Activated B cell treated with CpG ODN at 0.5 μM for 24 hours (primary cell): ENCODE measurements at regions not wholly inside any gene's neighbourhood (a gene's known extent, or its start where the extent isn't known, plus 50 kb on each side); places are given as distances from the start of the nearest gene placed in this dataset.

ENCODE experiments used
- ATAC-seq: fragments of 200-7000 bp; cut with Tn5 transposase; one replicate; pipeline ENCODE4 v1.10.0; 2021; ENCODE audit warnings: low read depth, mild to moderate bottlenecking, moderate library complexity
- CTCF ChIA-PET: fragments of 350-600 bp; sonication (Branson Sonifier 250); formaldehyde crosslinking; loops from one replicate; lab custom pipeline; 2021; ENCODE audit warnings: antibody characterized with exemption; lab: Charles Lee
- POLR2A ChIA-PET: fragments of 350-600 bp; sonication (Branson Sonifier 250); formaldehyde crosslinking; loops from one replicate; lab custom pipeline; 2021; ENCODE audit warnings: antibody characterized with exemption; lab: Charles Lee
- DNase-seq: peaks from one replicate; pipeline ENCODE4 v3.0.0; 2022
- H3K27ac Mint-ChIP-seq: one replicate; pipeline ENCODE4 v1.8.0; 2020; ENCODE audit warnings: mixed read lengths
- H3K27me3 Mint-ChIP-seq: one replicate; pipeline ENCODE4 v1.8.0; 2021; ENCODE audit warnings: mixed read lengths
- H3K36me3 Mint-ChIP-seq: one replicate; pipeline ENCODE4 v1.8.0; 2021; ENCODE audit warnings: low read depth, mixed read lengths
- H3K4me1 Mint-ChIP-seq: one replicate; pipeline ENCODE4 v1.8.0; 2021; ENCODE audit warnings: mixed read lengths
- H3K4me3 Mint-ChIP-seq: one replicate; pipeline ENCODE4 v1.8.0; 2020; ENCODE audit warnings: mild to moderate bottlenecking, mixed read lengths
- H3K9me3 Mint-ChIP-seq: one replicate; pipeline ENCODE4 v1.8.0; 2020; ENCODE audit warnings: mixed read lengths
- intact Hi-C: fragments of 100-400 bp; cut with micrococcal nuclease; formaldehyde crosslinking; loops from one replicate; pipeline ENCODE4 v1.15.1; 2024
- TF ChIP-seq, protein P1 (sequence below): fragments of 200-600 bp; IDR thresholded peaks from one replicate; pipeline ENCODE4 v1.8.0; 2022; ENCODE audit warnings: antibody characterized with exemption, mild to moderate bottlenecking

DNA sequence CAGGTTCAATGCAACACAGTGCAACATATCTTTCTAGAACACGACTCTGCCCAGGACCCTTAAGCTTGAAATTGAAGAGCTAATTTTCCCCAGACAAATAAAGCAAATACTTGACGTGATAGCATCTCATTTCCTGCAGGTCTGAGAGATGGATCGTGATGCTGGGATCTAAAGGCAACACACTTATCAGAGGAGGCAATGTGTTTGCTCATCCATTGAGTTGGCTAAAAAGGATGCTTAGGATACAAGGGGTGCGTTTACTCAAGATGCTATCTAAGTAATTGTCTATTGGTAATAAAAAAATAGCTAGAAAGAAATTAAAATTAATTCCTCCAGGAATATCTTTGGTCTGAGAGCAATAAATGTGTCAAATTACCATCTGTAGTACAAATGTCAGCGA is 129.0 kb downstream of the SOCS6 start:
- Mint-ChIP-seq H3K4me1 (no peaks in the 10 kb centered on the region), H3K27me3 (peaks cover 2% of the 10 kb centered on the region), H3K9me3 (no peaks in the 10 kb centered on the region), H3K36me3 (no peaks in the 10 kb centered on the region), H3K27ac (no peak overlapping the region), H3K4me3 (no peak overlapping the region)
- TF ChIP-seq, protein P1, sequence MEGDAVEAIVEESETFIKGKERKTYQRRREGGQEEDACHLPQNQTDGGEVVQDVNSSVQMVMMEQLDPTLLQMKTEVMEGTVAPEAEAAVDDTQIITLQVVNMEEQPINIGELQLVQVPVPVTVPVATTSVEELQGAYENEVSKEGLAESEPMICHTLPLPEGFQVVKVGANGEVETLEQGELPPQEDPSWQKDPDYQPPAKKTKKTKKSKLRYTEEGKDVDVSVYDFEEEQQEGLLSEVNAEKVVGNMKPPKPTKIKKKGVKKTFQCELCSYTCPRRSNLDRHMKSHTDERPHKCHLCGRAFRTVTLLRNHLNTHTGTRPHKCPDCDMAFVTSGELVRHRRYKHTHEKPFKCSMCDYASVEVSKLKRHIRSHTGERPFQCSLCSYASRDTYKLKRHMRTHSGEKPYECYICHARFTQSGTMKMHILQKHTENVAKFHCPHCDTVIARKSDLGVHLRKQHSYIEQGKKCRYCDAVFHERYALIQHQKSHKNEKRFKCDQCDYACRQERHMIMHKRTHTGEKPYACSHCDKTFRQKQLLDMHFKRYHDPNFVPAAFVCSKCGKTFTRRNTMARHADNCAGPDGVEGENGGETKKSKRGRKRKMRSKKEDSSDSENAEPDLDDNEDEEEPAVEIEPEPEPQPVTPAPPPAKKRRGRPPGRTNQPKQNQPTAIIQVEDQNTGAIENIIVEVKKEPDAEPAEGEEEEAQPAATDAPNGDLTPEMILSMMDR: no peak
- ChIA-PET POLR2A (no interaction called here), CTCF (no interaction called here)
- intact Hi-C loops: no loop called here
- DNase-seq (no peak), ATAC-seq (no peak)

DNA sequence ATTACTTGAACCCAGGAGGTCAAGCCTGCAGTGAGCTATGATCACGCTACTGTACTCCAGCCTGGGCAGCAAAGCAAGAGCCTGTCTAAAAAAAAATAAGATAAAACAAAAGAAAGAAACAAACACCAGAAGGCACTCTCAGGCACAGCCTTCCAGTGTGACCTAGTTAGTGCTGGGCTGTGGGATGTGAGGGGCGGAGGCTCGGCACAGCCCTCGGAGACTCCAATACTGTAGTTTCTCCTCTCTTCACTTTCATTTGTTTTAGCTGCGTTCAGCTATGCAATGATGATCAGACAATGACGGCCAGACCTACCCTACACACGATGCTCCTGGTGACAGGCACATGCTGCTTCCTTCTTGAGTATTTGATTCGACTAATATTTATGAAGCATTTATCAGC is 127.7 kb downstream of the SOCS6 start:
- CTCF ChIA-PET: no interaction called here
- POLR2A ChIA-PET: no interaction called here

DNA sequence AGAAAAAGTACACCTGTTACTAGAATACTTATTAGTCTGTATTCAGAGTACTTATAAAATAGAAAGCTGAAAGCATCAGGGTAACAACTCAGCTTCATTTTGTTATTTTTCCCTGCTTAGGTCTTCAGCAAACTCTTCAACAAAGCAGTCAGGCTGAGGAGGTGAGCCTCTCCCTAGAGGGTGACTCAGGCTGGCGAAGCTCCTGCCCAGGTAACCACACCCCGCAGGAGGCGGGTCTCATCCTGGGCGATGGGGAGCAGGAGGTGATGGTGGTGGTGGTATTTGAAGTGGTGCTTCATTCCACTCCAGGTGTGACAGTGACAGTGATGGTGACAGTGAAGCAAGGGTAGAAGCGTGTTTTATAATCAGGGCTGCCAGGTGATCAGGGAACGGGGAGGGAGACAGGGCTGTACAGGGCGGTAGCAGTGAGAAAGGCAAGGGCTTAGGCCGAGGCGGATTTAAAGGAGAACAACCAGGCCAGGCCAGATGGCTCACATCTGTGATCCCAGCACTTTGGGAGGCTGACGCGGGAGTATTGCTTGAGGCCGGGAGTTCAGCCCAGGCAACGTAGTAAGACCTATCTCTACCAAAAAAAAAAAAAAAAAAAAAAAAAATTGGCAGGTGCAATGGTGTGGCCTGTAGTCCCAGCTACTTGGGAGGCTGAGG is 127.1 kb downstream of the SOCS6 start:
- Mint-ChIP-seq H3K27me3 (peaks cover 2% of the 10 kb centered on the region), H3K9me3 (no peaks in the 10 kb centered on the region), H3K4me1 (no peaks in the 10 kb centered on the region), H3K36me3 (no peaks in the 10 kb centered on the region), H3K4me3 (no peak overlapping the region), H3K27ac (no peak overlapping the region)
- POLR2A ChIA-PET: no interaction called here
- TF ChIP-seq, protein P1: no peak
- DNase-seq (no peak), ATAC-seq (no peak)
- intact Hi-C loops: no loop called here
- CTCF ChIA-PET: no interaction called here

More for the DNA sequence above, 127.7 kb downstream of the SOCS6 start:
- intact Hi-C loops: no loop called here
- Mint-ChIP-seq H3K27me3 (peaks cover 2% of the 10 kb centered on the region), H3K27ac (no peak overlapping the region), H3K36me3 (no peaks in the 10 kb centered on the region), H3K4me1 (no peaks in the 10 kb centered on the region), H3K9me3 (no peaks in the 10 kb centered on the region), H3K4me3 (no peak overlapping the region)
- ATAC-seq (no peak), DNase-seq (no peak)
- TF ChIP-seq, protein P1: no peak

DNA sequence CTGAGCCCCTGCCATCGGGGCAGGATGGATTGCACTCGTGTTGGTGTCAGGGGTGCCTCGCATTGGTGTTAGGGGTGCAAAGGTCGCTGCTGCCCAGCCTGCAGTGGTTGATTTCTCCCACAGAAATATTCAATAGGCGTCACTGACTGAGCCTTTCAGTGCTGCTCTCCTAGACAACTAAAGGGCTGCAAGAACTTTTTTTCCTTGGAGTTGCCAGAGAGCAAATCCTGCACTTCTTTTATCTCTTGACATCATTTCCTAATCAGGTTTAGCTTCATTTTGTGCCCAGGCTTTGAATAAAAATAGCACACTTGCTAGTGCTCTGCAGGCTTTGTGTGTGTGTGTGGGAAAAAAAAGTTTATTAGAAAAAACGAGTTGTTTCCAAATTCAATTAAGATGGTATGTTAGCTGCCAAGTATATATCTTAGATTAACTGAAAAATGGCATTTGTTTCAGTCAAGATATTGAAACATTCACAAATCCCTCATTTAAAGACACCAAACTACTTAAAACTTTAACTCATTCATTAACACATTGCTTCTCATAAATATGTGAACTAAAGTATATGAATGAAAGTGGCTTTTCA is 125.6 kb downstream of the SOCS6 start:
- Mint-ChIP-seq H3K4me1 (no peaks in the 10 kb centered on the region), H3K27ac (no peak overlapping the region), H3K27me3 (peaks cover 2% of the 10 kb centered on the region), H3K36me3 (no peaks in the 10 kb centered on the region), H3K9me3 (no peaks in the 10 kb centered on the region), H3K4me3 (no peak overlapping the region)
- ATAC-seq (no peak), DNase-seq (no peak)
- ChIA-PET POLR2A (no interaction called here), CTCF (no interaction called here)
- intact Hi-C loops: no loop called here
- TF ChIP-seq, protein P1: no peak

DNA sequence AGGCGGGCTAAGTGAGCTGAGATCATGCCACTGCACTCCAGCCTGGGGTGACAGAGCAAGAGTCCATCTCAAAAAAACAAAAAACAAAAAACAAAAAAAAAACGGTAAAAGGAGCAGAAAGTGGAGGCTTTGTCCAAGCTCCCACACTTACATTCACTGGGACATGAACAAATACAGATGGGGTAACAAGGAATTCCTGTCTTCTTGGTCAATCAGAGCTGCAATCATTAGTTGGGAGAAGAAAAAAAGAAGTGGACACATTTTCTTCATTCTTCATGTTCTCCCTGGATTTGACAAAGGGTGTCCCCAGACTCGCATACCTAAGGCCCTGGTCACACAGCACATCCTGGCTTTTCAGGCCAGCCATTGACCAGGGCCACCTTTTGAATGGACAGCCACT is 124.6 kb downstream of the SOCS6 start:
- Mint-ChIP-seq H3K4me3 (no peak overlapping the region), H3K4me1 (no peaks in the 10 kb centered on the region)
- intact Hi-C loops: no loop called here

More for the DNA sequence above, 124.6 kb downstream of the SOCS6 start:
- H3K27me3 Mint-ChIP-seq: peaks cover 2% of the 10 kb centered on the region
- no peak for ATAC-seq
- no peak overlapping the region for H3K27ac Mint-ChIP-seq
- ChIA-PET CTCF (no interaction called here), POLR2A (no interaction called here)
- no peak for DNase-seq
- H3K36me3 Mint-ChIP-seq: no peaks in the 10 kb centered on the region
- TF ChIP-seq, protein P1: no peak
- H3K9me3 Mint-ChIP-seq: no peaks in the 10 kb centered on the region
